Loucy (cell line): ENCODE measurements at regions not wholly inside any gene's neighbourhood (a gene's known extent, or its start where the extent isn't known, plus 50 kb on each side); places are given as distances from the start of the nearest gene placed in this dataset.

ENCODE experiments used
- CTCF ChIP-seq: fragments of 200-600 bp; sonication (generic); conservative IDR thresholded peaks from 2 replicates; pipeline ENCODE4 v1.5.1; 2014; ENCODE audit warnings: mild to moderate bottlenecking, antibody characterized with exemption, low read length
- EZH2phosphoT487 ChIP-seq: fragments of 200-600 bp; IDR thresholded peaks from 2 replicates; pipeline ENCODE4 v1.6.1; 2018; ENCODE audit warnings: antibody characterized with exemption, mild to moderate bottlenecking, moderate library complexity, borderline replicate concordance

- TF ChIP-seq EZH2phosphoT487: no peak
- no peak for TF ChIP-seq CTCF
These were observed 61.5 kb upstream of the TCF12 start for GRCh38 chr15:56856934-56857333.
